Kidney capillary endothelial cell (primary cell): ENCODE measurements at regions not wholly inside any gene's neighbourhood (a gene's known extent, or its start where the extent isn't known, plus 50 kb on each side); places are given as distances from the start of the nearest gene placed in this dataset.
"Not testable (repeated sequence)": the region's sequence is repeated elsewhere in the genome, so short reads cannot be mapped to it uniquely, and the experiment has no call there.

Experiments used
- DNase-seq: peaks from one replicate; pipeline ENCODE4 v3.0.0-alpha.2; 2018; ENCODE audit warnings: low spot score

GRCh38 chr3:166446986-166447385, 609.8 kb upstream of the BCHE start:
- DNase-seq: no peak

GRCh38 chr3:166446291-166446690, 609.1 kb upstream of the BCHE start:
- no peak for DNase-seq

DNA sequence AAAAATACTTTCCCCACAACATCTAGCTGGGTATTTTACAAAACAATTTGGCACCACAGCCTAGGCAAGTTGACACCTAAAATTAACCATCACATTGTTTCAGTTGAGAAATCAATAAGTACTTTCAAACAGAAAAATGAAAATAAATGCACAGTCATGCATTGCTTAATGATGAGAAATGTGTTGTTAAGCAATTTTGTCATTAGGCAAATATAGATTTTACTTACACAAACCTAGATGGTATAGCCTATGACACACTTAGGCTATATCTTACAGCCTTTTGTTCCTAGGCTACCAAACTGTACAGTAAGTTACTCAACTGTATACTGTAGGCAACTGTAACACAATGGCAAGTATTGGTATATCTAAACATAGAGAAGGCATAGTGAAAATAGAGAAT, 608.6 kb upstream of the BCHE start:
- no peak for DNase-seq

- no peak for DNase-seq
Measured at GRCh38 chr3:166444756-166445155, 607.5 kb upstream of the BCHE start.

DNA sequence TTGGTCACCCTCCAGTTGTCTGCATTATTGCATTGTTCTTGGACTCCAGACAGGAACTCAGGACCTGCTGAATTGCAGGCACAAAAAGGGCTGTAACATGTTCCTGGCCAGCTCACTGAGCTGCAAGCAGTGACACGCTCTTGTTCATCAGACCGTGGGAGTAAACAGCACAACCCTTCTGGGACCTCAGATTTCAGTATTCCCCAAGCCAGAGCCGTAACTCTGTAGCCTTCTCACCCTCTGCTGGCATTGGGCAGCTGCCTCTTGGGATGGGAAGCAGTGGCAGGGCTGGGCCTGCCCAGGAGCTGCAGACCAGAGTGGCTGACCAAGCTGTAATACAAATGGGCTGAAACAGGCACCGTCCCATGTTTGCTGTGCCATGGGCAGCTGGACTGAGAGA, 607.1 kb upstream of the BCHE start:
- DNase-seq: no peak

DNA sequence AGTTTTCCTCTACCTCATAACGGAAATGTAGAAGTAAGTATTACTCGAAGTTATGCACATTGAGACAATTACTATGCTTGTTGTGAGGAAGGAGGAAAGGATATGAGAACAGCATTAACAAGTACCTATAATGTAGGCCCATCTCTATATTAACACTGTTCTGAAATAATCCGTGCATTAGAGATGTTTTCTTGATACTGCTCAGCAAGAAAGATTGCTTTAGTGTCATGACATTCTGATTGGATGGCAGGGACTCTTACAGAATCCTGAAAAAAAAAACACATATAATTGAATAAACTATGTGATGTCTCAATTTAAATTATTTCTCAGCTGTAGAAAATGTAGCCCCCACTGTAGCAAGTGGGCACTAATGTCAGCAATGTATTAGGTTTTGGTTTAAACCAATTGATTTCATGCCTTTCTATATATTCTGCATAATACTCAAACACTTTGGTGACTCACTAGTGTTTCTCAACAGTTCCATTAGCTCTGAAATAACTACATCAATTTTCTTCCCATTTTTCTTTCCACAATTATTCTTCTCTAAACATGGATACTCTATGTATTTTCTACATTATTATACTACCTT, 598.3 kb upstream of the BCHE start:
- no peak for DNase-seq

- no peak for DNase-seq
Measured at GRCh38 chr3:166433060-166433459, 595.8 kb upstream of the BCHE start.

DNA sequence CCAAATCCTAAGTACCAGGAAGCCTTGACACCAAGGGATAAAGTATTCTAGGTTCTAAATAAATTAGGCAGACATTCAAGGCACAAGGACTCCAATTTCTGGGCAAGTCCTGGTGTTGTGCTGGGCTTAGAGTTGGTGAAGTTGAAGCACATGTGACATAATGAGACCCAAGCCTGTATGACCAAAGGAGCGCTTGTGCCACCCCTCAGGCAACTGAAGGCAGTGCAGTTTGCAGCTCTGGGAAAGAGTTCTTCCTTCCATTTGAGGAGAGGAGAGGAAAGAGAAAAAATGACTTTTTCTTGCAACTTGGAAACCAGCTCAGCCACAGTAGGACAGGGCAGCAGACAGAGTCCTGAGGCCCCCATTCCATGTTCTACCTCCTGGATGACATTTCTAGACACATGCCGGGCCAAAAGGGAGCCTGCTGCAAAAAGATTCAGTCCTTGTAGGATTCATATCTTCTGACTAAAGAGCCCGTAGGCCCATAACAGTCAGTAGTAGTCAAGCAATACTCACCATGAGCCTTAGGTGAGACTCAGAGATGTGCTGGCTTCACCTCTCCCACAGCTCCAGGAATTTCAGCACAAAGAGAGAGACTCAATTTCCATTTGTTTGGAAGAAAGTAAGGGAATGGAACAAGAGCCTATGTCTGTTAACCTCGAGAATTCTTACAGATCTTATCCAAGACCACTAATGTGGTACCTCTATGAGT, 588.8 kb upstream of the BCHE start:
- no peak for DNase-seq

DNA sequence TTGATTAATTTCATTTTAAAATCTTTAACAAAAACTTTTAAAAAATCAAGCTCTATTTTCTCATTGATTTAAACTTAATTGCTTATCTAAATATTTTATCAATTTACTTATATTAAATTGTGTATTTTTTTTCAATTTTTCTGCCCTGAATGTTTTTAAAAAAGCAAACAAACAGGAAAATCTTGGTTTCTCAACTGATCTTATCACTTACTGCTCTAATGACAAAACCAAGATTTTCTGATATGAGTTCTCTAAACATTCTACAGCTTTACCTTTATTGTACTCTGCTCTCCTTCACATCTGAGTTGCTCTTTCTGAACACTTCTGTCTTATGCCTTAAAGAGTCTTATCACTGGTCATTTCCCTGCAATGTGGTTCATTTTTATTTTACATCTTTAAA, 587.8 kb upstream of the BCHE start:
- DNase-seq: no peak

GRCh38 chr3:166423824-166424513, 586.7 kb upstream of the BCHE start:
- not testable (repeated sequence) for DNase-seq

DNA sequence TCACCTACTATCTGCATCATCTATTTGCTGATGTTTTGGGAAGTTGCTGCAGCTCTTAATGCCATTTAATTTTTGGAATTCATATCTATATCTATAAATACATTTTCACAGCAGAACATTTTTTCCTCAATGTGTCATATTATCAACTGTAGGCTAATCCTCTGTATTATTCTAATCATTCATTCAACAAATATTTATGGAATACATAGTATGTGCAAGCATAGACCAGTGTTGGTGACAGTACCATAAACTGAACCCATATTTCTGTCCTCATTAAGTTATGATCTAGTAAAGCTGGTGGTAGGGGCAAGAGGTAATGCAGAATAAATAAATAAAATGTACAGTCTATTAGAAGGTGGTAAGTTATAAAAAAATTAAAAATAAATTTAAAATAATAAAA, 585.3 kb upstream of the BCHE start:
- no peak for DNase-seq

- DNase-seq: no peak
Measured at GRCh38 chr3:166420071-166420470, 582.8 kb upstream of the BCHE start.

DNA sequence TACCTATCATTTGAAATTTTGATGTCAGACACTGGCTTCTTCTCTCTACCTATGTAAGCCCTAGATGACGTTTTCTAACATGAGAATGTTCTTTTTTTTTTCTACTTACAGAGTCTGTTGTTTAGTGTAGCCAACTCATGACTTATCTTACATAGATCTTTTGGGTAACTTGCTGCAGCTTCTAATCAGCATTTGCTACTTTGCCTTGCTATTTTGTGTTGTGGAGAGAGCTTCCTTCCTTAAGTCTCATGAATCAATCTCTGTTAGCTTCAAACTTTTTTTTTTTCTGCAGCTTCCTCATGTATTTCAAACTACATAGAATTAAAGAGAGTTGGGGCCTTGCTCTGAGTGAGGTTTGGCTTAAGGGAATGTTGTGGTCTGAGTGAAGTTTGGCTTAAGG, 568.7 kb upstream of the BCHE start:
- DNase-seq: no peak

GRCh38 chr3:166405465-166405864, 568.2 kb upstream of the BCHE start:
- DNase-seq: no peak

DNA sequence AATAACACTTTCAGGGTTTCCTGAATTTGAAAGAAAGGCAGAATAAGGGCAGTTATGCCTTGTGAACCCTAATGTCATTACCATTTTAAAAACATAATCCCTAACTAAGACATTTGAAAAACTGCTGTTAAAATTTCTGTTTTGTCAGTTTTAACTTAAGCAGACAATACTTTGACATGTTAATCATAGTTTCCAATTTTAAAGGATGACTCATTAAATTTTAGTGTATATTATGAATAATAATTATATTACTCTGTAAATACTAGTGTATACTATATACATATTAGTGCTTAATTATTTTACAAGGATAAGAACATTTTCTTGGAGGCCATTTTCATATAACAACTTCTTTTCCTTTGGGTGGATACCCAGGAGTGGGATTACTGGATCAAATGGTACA, 553.1 kb upstream of the BCHE start:
- DNase-seq: no peak

GRCh38 chr3:166388321-166388720, 551.1 kb upstream of the BCHE start:
- DNase-seq: no peak

- DNase-seq: no peak
Measured at GRCh38 chr3:166372571-166373106, 535.4 kb upstream of the BCHE start.

DNA sequence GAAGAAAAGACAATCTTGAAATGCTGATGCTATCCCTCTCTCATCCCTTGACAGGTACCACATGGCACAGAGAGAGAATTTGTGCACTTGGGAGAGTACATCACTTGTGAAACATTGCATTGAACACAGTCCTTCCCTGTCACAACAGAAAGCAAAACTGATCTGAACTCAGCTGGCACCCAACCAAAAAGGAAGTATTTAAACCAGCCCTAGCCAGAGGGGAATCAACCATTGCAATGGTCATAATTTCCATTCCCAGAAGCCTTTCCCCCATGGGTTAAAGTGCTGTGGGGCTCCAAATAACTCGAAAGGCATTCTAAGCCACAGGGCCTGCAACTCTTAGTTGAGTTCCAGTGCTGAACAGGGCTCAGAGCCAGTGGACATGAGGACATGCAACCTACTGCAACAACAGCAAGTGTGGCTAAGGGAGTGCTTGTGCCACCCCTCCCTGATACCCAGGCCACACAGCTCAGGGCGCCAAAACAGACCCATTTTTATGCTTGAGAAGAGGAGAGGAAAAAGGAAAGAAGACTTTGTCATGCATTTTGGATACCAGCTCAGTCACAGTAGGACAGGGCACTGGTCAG, 530.8 kb upstream of the BCHE start:
- DNase-seq: no peak

DNA sequence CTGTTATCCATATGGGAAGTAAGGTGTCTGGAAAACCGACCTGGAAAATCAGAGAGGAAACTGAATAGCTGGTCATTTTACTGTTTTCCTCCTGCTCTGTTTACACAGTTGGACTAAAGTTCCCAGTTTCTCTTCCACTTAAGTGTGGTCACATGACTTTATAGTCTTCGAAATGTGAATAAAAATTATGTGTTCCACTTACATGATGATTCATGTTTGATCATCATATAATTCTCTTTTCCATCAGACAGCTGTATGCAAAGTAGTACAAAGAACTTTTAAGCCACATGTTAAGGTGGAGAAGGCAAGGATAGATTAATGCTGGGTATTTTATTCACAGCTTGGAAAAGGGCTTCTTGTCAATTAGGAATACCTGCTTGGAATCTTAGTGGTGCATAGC, 525.5 kb upstream of the BCHE start:
- DNase-seq: no peak

DNA sequence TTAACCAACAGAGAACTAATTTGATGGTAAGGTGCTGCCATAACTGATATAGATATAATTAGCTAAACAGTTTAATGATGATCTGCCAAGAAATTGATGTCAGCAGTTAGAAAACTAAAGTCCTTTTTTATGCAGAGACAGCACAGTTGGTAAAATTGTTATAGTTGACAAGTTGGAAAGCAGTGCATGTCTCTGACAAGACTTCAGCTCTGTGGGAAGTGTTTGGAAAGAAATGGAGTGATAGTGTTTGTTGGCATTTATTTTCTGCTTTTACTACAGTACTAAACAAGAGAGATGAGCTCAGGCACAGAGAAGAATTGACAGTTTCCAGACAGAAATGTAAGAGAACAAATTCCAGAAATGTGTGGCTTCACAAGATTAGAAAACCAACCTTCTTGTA, 523.5 kb upstream of the BCHE start:
- DNase-seq: no peak

GRCh38 chr3:166351461-166351860, 514.2 kb upstream of the BCHE start:
- DNase-seq: no peak

DNA sequence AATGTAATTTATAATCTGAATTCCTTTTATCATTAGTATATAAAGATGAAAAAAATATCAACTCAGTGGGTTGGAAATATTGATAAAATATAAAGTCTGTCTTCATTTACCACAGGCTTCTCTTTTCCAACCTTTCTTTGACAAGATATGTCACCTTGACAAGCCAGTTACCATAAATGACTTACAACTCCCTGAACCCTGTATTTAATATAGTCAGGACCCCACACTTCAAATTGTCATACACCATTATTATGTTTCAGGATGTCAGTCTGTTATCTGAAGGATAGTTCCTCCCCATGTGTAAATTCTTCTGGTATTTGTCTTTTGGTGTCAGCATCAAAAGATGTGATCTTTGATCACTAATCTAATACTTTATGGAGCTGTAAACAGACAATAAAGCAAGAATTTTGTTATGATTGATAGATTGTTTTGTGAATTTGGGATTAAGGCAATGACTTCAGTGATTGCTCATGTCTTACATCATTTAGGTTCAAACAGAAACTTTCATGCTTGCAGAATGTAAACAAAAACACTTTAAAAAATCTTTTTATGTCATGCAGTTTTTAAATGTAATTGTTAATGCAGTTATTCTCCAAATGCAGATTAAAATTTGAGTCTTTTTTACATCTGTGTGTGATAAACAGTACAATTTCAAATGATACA, 503.5 kb upstream of the BCHE start:
- DNase-seq: no peak
